SK-N-MC (cell line): ENCODE measurements at regions not wholly inside any gene's neighbourhood (a gene's known extent, or its start where the extent isn't known, plus 50 kb on each side); places are given as distances from the start of the nearest gene placed in this dataset.

Source experiments
- EZH2 ChIP-seq: fragments of 200-600 bp; sonication (generic); IDR thresholded peaks from one replicate; pipeline ENCODE4 v1.6.1; 2017; ENCODE audit warnings: antibody characterized with exemption
- FOXP2 ChIP-seq: optimal IDR thresholded peaks from 2 replicates; pipeline ENCODE3; 2011; ENCODE audit warnings: mild to moderate bottlenecking, moderate library complexity; ENCODE audit not compliant: insufficient read depth; ENCODE audit errors: extremely low read length, control extremely low read depth
- POLR2AphosphoS5 ChIP-seq: IDR thresholded peaks from 2 replicates; pipeline ENCODE4 v1.6.1; 2012; ENCODE audit warnings: mild to moderate bottlenecking, low read depth, low read length, borderline replicate concordance

GRCh38 chrX:22340022-22340616, 67.4 kb downstream of the CBLL2 start:
- TF ChIP-seq POLR2AphosphoS5, result no peak
- no peak for TF ChIP-seq EZH2
- no peak for TF ChIP-seq FOXP2
